GM12878 (cell line): ENCODE measurements at regions not wholly inside any gene's neighbourhood (a gene's known extent, or its start where the extent isn't known, plus 50 kb on each side); places are given as distances from the start of the nearest gene placed in this dataset.

Source experiments
- CBX5 ChIP-seq: sonication (generic); IDR thresholded peaks from 2 replicates; pipeline ENCODE4 v1.6.1; 2016; ENCODE audit warnings: low read depth, moderate library complexity, mild to moderate bottlenecking, inconsistent platforms
- MYC ChIP-seq: IDR thresholded peaks from 2 replicates; pipeline ENCODE4 v1.6.1; 2011; ENCODE audit warnings: mild to moderate bottlenecking, low read length, moderate library complexity, inconsistent platforms; ENCODE audit not compliant: insufficient read depth, insufficient replicate concordance, insufficient read length, severe bottlenecking
- NFIC ChIP-seq: IDR thresholded peaks from 2 replicates; pipeline ENCODE4 v1.6.1; 2012; ENCODE audit warnings: low read depth, mild to moderate bottlenecking, inconsistent platforms, low read length, moderate library complexity
- SRF ChIP-seq, 2 experiments: IDR thresholded peaks; 2 replicates each; pipeline ENCODE4 v1.6.1; 2011; ENCODE audit warnings: low read depth in 2 of 2, low read length in 2 of 2, mild to moderate bottlenecking in 1 of 2, moderate library complexity in 1 of 2
- TF ChIP-seq, protein P1 (sequence below): fragments of 450-650 bp; IDR thresholded peaks from 2 replicates; pipeline ENCODE4 v1.6.1; 2017; ENCODE audit warnings: mild to moderate bottlenecking, moderate library complexity
- TF ChIP-seq, protein P2 (sequence below), 3 experiments: IDR thresholded peaks in 2 of 3; conservative IDR thresholded peaks in 1 of 3; 2 replicates each; pipeline ENCODE4 v1.5.1; 2011; ENCODE audit warnings: low read depth in 3 of 3, low read length in 3 of 3, mild to moderate bottlenecking in 3 of 3, control low read depth in 2 of 3, moderate library complexity in 2 of 3, inconsistent platforms in 1 of 3, mixed read lengths in 1 of 3; ENCODE audit not compliant: control insufficient read depth in 2 of 3, insufficient read depth in 1 of 3; ENCODE audit errors: extremely low read depth in 1 of 3

DNA sequence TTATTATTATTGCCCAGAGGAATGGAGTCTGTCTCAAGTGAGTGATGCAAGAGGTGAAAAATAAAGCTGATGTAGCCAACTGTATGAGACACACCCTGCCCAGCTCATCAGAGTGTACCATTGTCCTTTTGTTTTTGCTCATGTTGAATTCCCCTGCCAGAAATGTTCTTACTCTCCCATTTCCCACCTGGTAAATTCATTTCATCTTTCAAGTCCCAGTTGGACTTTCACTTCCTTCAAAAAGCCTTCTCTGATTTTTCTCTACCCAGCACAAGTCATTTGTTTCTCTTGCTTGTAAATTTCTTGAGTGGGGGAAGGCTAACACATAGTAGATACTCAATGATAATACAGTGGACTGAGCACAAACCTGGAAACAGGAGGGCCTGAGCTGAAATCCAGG is 394.5 kb upstream of the ZNF462 start:
- TF ChIP-seq, protein P1, sequence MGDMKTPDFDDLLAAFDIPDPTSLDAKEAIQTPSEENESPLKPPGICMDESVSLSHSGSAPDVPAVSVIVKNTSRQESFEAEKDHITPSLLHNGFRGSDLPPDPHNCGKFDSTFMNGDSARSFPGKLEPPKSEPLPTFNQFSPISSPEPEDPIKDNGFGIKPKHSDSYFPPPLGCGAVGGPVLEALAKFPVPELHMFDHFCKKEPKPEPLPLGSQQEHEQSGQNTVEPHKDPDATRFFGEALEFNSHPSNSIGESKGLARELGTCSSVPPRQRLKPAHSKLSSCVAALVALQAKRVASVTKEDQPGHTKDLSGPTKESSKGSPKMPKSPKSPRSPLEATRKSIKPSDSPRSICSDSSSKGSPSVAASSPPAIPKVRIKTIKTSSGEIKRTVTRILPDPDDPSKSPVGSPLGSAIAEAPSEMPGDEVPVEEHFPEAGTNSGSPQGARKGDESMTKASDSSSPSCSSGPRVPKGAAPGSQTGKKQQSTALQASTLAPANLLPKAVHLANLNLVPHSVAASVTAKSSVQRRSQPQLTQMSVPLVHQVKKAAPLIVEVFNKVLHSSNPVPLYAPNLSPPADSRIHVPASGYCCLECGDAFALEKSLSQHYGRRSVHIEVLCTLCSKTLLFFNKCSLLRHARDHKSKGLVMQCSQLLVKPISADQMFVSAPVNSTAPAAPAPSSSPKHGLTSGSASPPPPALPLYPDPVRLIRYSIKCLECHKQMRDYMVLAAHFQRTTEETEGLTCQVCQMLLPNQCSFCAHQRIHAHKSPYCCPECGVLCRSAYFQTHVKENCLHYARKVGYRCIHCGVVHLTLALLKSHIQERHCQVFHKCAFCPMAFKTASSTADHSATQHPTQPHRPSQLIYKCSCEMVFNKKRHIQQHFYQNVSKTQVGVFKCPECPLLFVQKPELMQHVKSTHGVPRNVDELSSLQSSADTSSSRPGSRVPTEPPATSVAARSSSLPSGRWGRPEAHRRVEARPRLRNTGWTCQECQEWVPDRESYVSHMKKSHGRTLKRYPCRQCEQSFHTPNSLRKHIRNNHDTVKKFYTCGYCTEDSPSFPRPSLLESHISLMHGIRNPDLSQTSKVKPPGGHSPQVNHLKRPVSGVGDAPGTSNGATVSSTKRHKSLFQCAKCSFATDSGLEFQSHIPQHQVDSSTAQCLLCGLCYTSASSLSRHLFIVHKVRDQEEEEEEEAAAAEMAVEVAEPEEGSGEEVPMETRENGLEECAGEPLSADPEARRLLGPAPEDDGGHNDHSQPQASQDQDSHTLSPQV = no peak
- TF ChIP-seq NFIC = no peak; the same call in 1 of the 2 replicates
- no peak for TF ChIP-seq CBX5
- TF ChIP-seq, protein P2, sequence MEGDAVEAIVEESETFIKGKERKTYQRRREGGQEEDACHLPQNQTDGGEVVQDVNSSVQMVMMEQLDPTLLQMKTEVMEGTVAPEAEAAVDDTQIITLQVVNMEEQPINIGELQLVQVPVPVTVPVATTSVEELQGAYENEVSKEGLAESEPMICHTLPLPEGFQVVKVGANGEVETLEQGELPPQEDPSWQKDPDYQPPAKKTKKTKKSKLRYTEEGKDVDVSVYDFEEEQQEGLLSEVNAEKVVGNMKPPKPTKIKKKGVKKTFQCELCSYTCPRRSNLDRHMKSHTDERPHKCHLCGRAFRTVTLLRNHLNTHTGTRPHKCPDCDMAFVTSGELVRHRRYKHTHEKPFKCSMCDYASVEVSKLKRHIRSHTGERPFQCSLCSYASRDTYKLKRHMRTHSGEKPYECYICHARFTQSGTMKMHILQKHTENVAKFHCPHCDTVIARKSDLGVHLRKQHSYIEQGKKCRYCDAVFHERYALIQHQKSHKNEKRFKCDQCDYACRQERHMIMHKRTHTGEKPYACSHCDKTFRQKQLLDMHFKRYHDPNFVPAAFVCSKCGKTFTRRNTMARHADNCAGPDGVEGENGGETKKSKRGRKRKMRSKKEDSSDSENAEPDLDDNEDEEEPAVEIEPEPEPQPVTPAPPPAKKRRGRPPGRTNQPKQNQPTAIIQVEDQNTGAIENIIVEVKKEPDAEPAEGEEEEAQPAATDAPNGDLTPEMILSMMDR (IDR thresholded peaks at IDR 0.05 in 2 of 3, conservative IDR thresholded peaks at IDR 0.05 in 1 of 3; ENCODE audit: control insufficient read depth in 2 of 3, extremely low read depth in 1 of 3, insufficient read depth in 1 of 3, low read depth in 3 of 3, low read length in 3 of 3) = no peak
- TF ChIP-seq MYC = no peak
- no peak for TF ChIP-seq SRF (IDR thresholded peaks at IDR 0.05; ENCODE audit: low read depth in 2 of 2, low read length in 2 of 2)
